AG04450 (cell line): ENCODE measurements at regions not wholly inside any gene's neighbourhood (a gene's known extent, or its start where the extent isn't known, plus 50 kb on each side); places are given as distances from the start of the nearest gene placed in this dataset.

Source experiments
- CTCF ChIA-PET: fragments of 300-600, 350-600 bp; formaldehyde crosslinking; extraction: SDS; loops from one replicate; lab custom pipeline; 2022; ENCODE audit warnings: antibody characterized with exemption, inconsistent platforms; lab: Charles Lee
- POLR2A ChIA-PET: fragments of 350-600 bp; formaldehyde crosslinking; extraction: SDS; loops from one replicate; lab custom pipeline; 2021; ENCODE audit warnings: antibody characterized with exemption, inconsistent platforms; lab: Yijun Ruan, JAX
- DNase-seq: peaks from one replicate; pipeline ENCODE4 v3.0.0-alpha.2; 2011; ENCODE audit warnings: low read depth, low spot score
- H3K27ac ChIP-seq: one replicate; pipeline ENCODE4 v1.5.1; 2012; ENCODE audit warnings: low read depth, low read length, control low read depth
- H3K27me3 ChIP-seq: one replicate; pipeline ENCODE4 v1.6.0; 2012; ENCODE audit warnings: low read length; ENCODE audit not compliant: control insufficient read depth, insufficient read depth
- H3K4me3 ChIP-seq: 2 replicates; pipeline ENCODE4 v1.5.1; 2011; ENCODE audit warnings: mild to moderate bottlenecking, low read depth, low read length, control low read depth
- H3K9me3 ChIP-seq: 2 replicates; pipeline ENCODE4 v1.5.1; 2012; ENCODE audit warnings: low read length; ENCODE audit not compliant: control insufficient read depth, insufficient read depth
- CTCF ChIP-seq: IDR thresholded peaks from 2 replicates; pipeline ENCODE4 v1.5.1; 2011; ENCODE audit warnings: low read depth, low read length, control low read depth, inconsistent platforms

GRCh38 chr1:83717785-83718184 is 281.1 kb downstream of the TTLL7 start:
- POLR2A ChIA-PET, result no interaction called here

GRCh38 chr1:83716641-83717040 is 282.3 kb downstream of the TTLL7 start:
- no peak overlapping the region for H3K4me3 ChIP-seq
- H3K27me3 ChIP-seq, result no peaks in the 10 kb centered on the region
- no peaks in the 10 kb centered on the region for H3K9me3 ChIP-seq
- DNase-seq, result no peak
- no peak for TF ChIP-seq CTCF
- ChIA-PET CTCF (no interaction called here), POLR2A (no interaction called here)
- no peak overlapping the region for H3K27ac ChIP-seq

More at GRCh38 chr1:83717785-83718184, 281.1 kb downstream of the TTLL7 start:
- Histone ChIP-seq H3K27ac (no peak overlapping the region), H3K9me3 (no peaks in the 10 kb centered on the region), H3K27me3 (no peaks in the 10 kb centered on the region), H3K4me3 (no peak overlapping the region)
- DNase-seq, result no peak
- CTCF ChIA-PET, result no interaction called here
- TF ChIP-seq CTCF, result no peak

- no peak for DNase-seq
- no peak overlapping the region for H3K27ac ChIP-seq
- no peaks in the 10 kb centered on the region for H3K27me3 ChIP-seq
- no peaks in the 10 kb centered on the region for H3K9me3 ChIP-seq
- ChIA-PET POLR2A (no interaction called here), CTCF (no interaction called here)
- H3K4me3 ChIP-seq, result no peak overlapping the region
- TF ChIP-seq CTCF, result no peak
Observed at GRCh38 chr1:83715550-83715949, 283.4 kb downstream of the TTLL7 start.

GRCh38 chr1:83709662-83710061 is 289.3 kb downstream of the TTLL7 start:
- ChIA-PET CTCF (no interaction called here), POLR2A (no interaction called here)
- Histone ChIP-seq H3K9me3 (no peaks in the 10 kb centered on the region), H3K27ac (no peak overlapping the region), H3K27me3 (no peaks in the 10 kb centered on the region), H3K4me3 (no peak overlapping the region)
- TF ChIP-seq CTCF, result no peak
- DNase-seq, result no peak

GRCh38 chr1:83706354-83706938 is 292.5 kb downstream of the TTLL7 start:
- DNase-seq, result no peak
- TF ChIP-seq CTCF, result no peak
- ChIA-PET CTCF (no interaction called here), POLR2A (no interaction called here)
- H3K4me3 ChIP-seq, result no peak overlapping the region
- no peaks in the 10 kb centered on the region for H3K27me3 ChIP-seq
- H3K27ac ChIP-seq, result no peak overlapping the region
- no peaks in the 10 kb centered on the region for H3K9me3 ChIP-seq
